Spleen (tissue), 11 donors: ENCODE measurements at regions not wholly inside any gene's neighbourhood (a gene's known extent, or its start where the extent isn't known, plus 50 kb on each side); places are given as distances from the start of the nearest gene placed in this dataset.

Experiments used
- DNase-seq: peaks from one replicate; pipeline ENCODE4 v3.0.0-alpha.2; 2020
- H3K27ac ChIP-seq, 8 donors: fragments of 200-600 bp; sonication (generic) in 7 of 8; 1 replicate in 4 of 8; 2 replicates in 4 of 8; pipeline versions ENCODE4 v1.5.0 to v1.8.0; 2016 to 2021; ENCODE audit warnings: inconsistent platforms in 4 of 8, mild to moderate bottlenecking in 4 of 8, moderate library complexity in 1 of 8
- H3K27me3 ChIP-seq, 7 donors: fragments of 200-600 bp; sonication (generic) in 6 of 7; replicated peaks in 1 of 7; 1 replicate in 4 of 7; 2 replicates in 3 of 7; pipeline versions ENCODE4 v1.5.0 to v1.8.0; 2016 to 2021; ENCODE audit warnings: inconsistent platforms in 3 of 7, mild to moderate bottlenecking in 1 of 7
- H3K36me3 ChIP-seq, 6 donors: fragments of 200-600 bp; sonication (generic) in 5 of 6; 1 replicate in 4 of 6; 2 replicates in 2 of 6; pipeline versions ENCODE4 v1.5.0 to v1.8.0; 2016 to 2021; ENCODE audit warnings: inconsistent platforms in 2 of 6
- H3K4me1 ChIP-seq, 6 donors: fragments of 200-600 bp; sonication (generic) in 5 of 6; 1 replicate in 3 of 6; 2 replicates in 3 of 6; pipeline versions ENCODE4 v1.5.0 to v1.8.0; 2016 to 2021; ENCODE audit warnings: inconsistent platforms in 3 of 6
- H3K4me3 ChIP-seq, 8 donors: fragments of 200-600 bp; sonication (generic) in 7 of 8; 1 replicate in 4 of 8; 2 replicates in 4 of 8; pipeline versions ENCODE4 v1.5.0 to v1.8.0; 2016 to 2021; ENCODE audit warnings: inconsistent platforms in 4 of 8, mild to moderate bottlenecking in 4 of 8, moderate library complexity in 2 of 8
- H3K9me3 ChIP-seq, 8 donors: fragments of 200-600 bp; sonication (generic) in 7 of 8; 1 replicate in 4 of 8; 2 replicates in 4 of 8; pipeline versions ENCODE4 v1.5.0 to v1.8.0; 2016 to 2021; ENCODE audit warnings: inconsistent platforms in 4 of 8
- POLR2A ChIP-seq, 3 donors: fragments of 450-650 bp; IDR thresholded peaks; one replicate each; pipeline ENCODE4 v1.5.1; 2017; ENCODE audit warnings: antibody characterized with exemption in 3 of 3, mild to moderate bottlenecking in 1 of 3
- POLR2AphosphoS5 ChIP-seq, 3 donors: sonication (generic); formaldehyde crosslinking; IDR thresholded peaks; one replicate each; pipeline ENCODE4 v1.5.1; 2017; ENCODE audit warnings: antibody characterized with exemption in 3 of 3
- WGBS, 5 donors: extraction: QIAGEN DNeasy Blood & Tissue Kit in 3 of 5; methylation state at CpG; one replicate each; pipeline versions ENCODE4 v1.1.5 to v1.1.7; 2013 to 2018; 5-methylcytosine and 5-hydroxymethylcytosine counted together
- intact Hi-C: fragments of 100-400 bp; cut with DNase I; formaldehyde crosslinking; loops from one replicate; pipeline ENCODE4 v1.15.0; 2023; ENCODE audit warnings: low total_unique reads
- TF ChIP-seq, protein P1 (sequence below), 11 experiments: fragments of 200-600 bp in 7 of 11; fragments of 450-650 bp in 4 of 11; sonication (generic) in 4 of 11; IDR thresholded peaks in 8 of 11; conservative IDR thresholded peaks in 3 of 11; 1 replicate in 7 of 11; 2 replicates in 4 of 11; pipeline versions ENCODE4 v1.4.0 to v1.8.0; 2016 to 2021; ENCODE audit warnings: antibody characterized with exemption in 11 of 11, inconsistent platforms in 4 of 11, mild to moderate bottlenecking in 1 of 11
- donor health status: healthy with polysubstance abuse.
- donor health status: DM: no; HTN: no; CAD: no; lungs with moderate emphysema.
- donor health status: DM: no; HTN: no; CAD: no.
- donor health status: Bipolar disorder and iron deficiency.
- donor health status: healthy.
- donor health status: DM: no; HTN: no; CAD: no.
- donor health status: DM: yes; HTN: yes; CAD: no.

DNA sequence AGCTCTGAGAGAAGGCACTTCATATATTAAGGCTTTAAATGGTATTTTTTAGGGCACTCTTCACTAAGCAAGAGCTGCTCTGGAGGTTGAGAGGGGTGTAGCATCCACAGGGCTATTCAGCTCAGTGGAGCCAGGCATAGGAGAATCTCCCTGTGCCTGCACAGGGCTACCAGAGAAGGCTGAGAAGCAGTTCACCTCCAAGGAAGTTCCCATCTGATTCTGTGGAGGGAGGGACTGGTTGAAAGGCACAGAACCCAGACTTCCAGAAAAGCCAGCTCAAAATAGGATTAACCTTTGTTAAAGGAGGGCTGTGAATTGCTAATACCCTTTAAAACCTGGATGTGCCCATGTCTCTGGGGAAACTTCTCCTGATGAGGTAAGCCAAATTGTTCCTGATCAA is 304.5 kb downstream of the TTLL7 start:
- no peaks in the 10 kb centered on the region for H3K36me3 ChIP-seq
- no peak for DNase-seq
- H3K27ac ChIP-seq: no peak overlapping the region
- peaks cover 0 to 6% (median under 1%) of the 10 kb centered on the region in 8 donors for H3K9me3 ChIP-seq
- H3K4me1 ChIP-seq: peaks cover 0 to 17% (median 12%) of the 10 kb centered on the region in 6 donors
- H3K27me3 ChIP-seq: peaks cover 0 to 22% (median 0%) of the 10 kb centered on the region in 7 donors
- H3K4me3 ChIP-seq: no peak overlapping the region
- intact Hi-C loops: no loop called here
- no peak for TF ChIP-seq POLR2A (IDR thresholded peaks at IDR 0.05)
- TF ChIP-seq, protein P1, sequence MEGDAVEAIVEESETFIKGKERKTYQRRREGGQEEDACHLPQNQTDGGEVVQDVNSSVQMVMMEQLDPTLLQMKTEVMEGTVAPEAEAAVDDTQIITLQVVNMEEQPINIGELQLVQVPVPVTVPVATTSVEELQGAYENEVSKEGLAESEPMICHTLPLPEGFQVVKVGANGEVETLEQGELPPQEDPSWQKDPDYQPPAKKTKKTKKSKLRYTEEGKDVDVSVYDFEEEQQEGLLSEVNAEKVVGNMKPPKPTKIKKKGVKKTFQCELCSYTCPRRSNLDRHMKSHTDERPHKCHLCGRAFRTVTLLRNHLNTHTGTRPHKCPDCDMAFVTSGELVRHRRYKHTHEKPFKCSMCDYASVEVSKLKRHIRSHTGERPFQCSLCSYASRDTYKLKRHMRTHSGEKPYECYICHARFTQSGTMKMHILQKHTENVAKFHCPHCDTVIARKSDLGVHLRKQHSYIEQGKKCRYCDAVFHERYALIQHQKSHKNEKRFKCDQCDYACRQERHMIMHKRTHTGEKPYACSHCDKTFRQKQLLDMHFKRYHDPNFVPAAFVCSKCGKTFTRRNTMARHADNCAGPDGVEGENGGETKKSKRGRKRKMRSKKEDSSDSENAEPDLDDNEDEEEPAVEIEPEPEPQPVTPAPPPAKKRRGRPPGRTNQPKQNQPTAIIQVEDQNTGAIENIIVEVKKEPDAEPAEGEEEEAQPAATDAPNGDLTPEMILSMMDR (IDR thresholded peaks at IDR 0.05 in 8 of 11, conservative IDR thresholded peaks at IDR 0.05 in 3 of 11): no peak

- Histone ChIP-seq H3K27me3 (peaks cover 0 to 22% (median 0%) of the 10 kb centered on the region in 7 donors), H3K4me3 (peak overlapping the region in 4 of 8 donors; percentile 9 to 65 (median 40)), H3K27ac (no peak overlapping the region), H3K36me3 (no peaks in the 10 kb centered on the region), H3K9me3 (peaks cover 0 to 10% (median 4%) of the 10 kb centered on the region in 8 donors), H3K4me1 (peaks cover 0 to 17% (median 12%) of the 10 kb centered on the region in 6 donors)
- TF ChIP-seq, protein P1 (IDR thresholded peaks at IDR 0.05 in 8 of 11, conservative IDR thresholded peaks at IDR 0.05 in 3 of 11): no peak
- TF ChIP-seq POLR2A (IDR thresholded peaks at IDR 0.05) (no peak), POLR2AphosphoS5 (IDR thresholded peaks at IDR 0.05) (no peak)
- intact Hi-C loops: no loop called here
- 17 to 27% (median 24%) methylated on average over 12 of the region's 12 CpGs for WGBS, 5 donors
- no peak for DNase-seq
Observed at GRCh38 chr1:83693427-83694126, 305.4 kb downstream of the TTLL7 start.

DNA sequence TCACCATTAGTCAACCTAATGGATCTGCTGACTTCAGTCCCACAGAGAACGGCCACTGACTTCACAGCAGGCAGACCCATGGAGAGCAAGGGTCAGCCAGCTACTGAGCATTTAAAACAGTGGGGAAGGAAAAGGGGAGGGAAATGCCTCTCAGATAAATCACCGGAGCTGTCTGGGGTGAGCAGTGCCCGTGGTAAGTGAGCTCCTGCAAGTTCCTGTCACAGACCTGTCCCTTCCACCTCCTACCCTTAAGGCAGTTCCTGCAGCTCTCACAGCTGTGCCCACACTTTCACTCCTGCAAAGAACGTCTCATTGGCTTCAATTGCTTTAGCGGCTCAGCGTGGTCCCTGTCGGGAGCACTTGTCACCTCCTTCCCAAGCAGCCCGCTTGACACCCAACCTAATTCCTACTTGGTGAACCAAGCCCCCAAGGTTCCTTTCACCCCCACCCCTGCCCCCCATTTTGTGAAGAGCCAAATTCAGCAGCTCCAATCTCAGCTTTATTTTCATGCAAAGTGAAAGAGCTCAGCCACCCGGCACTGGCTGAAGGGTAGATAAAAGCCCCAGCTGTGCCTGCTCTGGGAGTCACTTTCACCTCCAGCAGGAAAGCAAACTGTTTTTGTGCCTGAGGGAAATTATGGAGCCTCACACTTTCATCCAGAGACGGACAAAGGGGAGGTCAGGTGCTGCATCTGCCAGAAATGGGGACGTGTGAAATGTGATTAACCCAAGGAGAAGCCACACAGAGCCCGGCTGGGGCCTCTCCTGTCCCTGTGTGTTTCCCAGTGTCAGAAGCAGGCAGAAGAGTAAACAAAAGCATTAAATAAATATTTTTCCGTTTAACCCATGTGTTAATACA is 306.2 kb downstream of the TTLL7 start:
- no peaks in the 10 kb centered on the region for H3K36me3 ChIP-seq
- H3K27ac ChIP-seq: peak overlapping the region in 1 of 8 donors; percentile 11
- H3K27me3 ChIP-seq: peaks cover 0 to 22% (median 0%) of the 10 kb centered on the region in 7 donors
- H3K4me3 ChIP-seq: peak overlapping the region in 7 of 8 donors; percentile 9 to 65 (median 32)
- peaks cover 0 to 18% (median 5%) of the 10 kb centered on the region in 8 donors for H3K9me3 ChIP-seq
- peaks cover 0 to 17% (median 12%) of the 10 kb centered on the region in 6 donors for H3K4me1 ChIP-seq
- intact Hi-C loops: no loop called here
- peak; percentile 67 for DNase-seq
- WGBS, 5 donors: 5 to 11% (median 9%) methylated on average over 12 to 13 of the region's 13 CpGs
- TF ChIP-seq, protein P1 (IDR thresholded peaks at IDR 0.05 in 8 of 11, conservative IDR thresholded peaks at IDR 0.05 in 3 of 11): no peak
- TF ChIP-seq POLR2AphosphoS5 (IDR thresholded peaks at IDR 0.05) (no peak), POLR2A (IDR thresholded peaks at IDR 0.05) (no peak)
